PC-9 (cell line): ENCODE measurements at regions not wholly inside any gene's neighbourhood (a gene's known extent, or its start where the extent isn't known, plus 50 kb on each side); places are given as distances from the start of the nearest gene placed in this dataset.

Experiments used
- BruUV-seq: library from RNA; stranded (reverse); fragments of 400-500 nt; replicated peaks from 2 replicates; lab custom pipeline; 2021; lab: Mats Ljungman, UMichigan
- CTCF ChIA-PET: fragments of 300-600 bp; sonication (Branson Sonifier 250); formaldehyde crosslinking; loops from one replicate; lab custom pipeline; 2022; ENCODE audit warnings: antibody characterized with exemption; lab: Charles Lee
- POLR2A ChIA-PET: fragments of 300-600 bp; sonication (Branson Sonifier 250); formaldehyde crosslinking; loops from one replicate; lab custom pipeline; 2022; ENCODE audit warnings: antibody characterized with exemption; ENCODE audit not compliant: unreplicated experiment; lab: Charles Lee
- DNase-seq, 2 experiments: peaks; one replicate each; pipeline versions ENCODE4 v3.0.0 to v3.0.0-alpha.2; 2015 to 2022; ENCODE audit warnings: mixed read lengths in 1 of 2
- H2AFZ ChIP-seq: fragments of 200-600 bp; sonication (generic); 2 replicates; pipeline ENCODE4 v1.8.1; 2017; ENCODE audit warnings: antibody characterized with exemption
- H3F3A ChIP-seq: fragments of 200-600 bp; sonication (generic); 2 replicates; pipeline ENCODE4 v1.8.1; 2017; ENCODE audit warnings: antibody characterized with exemption, mild to moderate bottlenecking, low read depth; ENCODE audit not compliant: insufficient read depth
- H3K27ac ChIP-seq: fragments of 200-600 bp; sonication (generic); 2 replicates; pipeline ENCODE4 v1.6.1; 2016; ENCODE audit warnings: mixed run types
- H3K27me3 ChIP-seq: fragments of 200-600 bp; sonication (generic); 2 replicates; pipeline ENCODE4 v1.6.1; 2016; ENCODE audit warnings: low read depth, mixed run types; ENCODE audit not compliant: insufficient read depth
- H3K36me3 ChIP-seq: fragments of 200-600 bp; sonication (generic); 2 replicates; pipeline ENCODE4 v1.6.1; 2016; ENCODE audit warnings: low read depth, mixed run types
- H3K4me1 ChIP-seq: fragments of 200-600 bp; sonication (generic); replicated peaks from 2 replicates; pipeline ENCODE4 v1.6.1; 2016; ENCODE audit warnings: mixed run types; ENCODE audit not compliant: insufficient read depth
- H3K4me2 ChIP-seq: fragments of 200-600 bp; sonication (generic); 2 replicates; pipeline ENCODE4 v1.6.1; 2017; ENCODE audit warnings: mixed run types
- H3K4me3 ChIP-seq: fragments of 200-600 bp; sonication (generic); 2 replicates; pipeline ENCODE4 v1.6.1; 2016; ENCODE audit warnings: mixed run types
- H3K79me2 ChIP-seq: fragments of 200-600 bp; sonication (generic); 2 replicates; pipeline ENCODE4 v1.6.1; 2017; ENCODE audit warnings: low read depth, mixed run types
- H3K9me2 ChIP-seq: fragments of 200-600 bp; sonication (generic); 2 replicates; pipeline ENCODE4 v1.8.1; 2017; ENCODE audit warnings: mild to moderate bottlenecking; ENCODE audit not compliant: insufficient read depth
- H3K9me3 ChIP-seq: fragments of 200-600 bp; sonication (generic); 2 replicates; pipeline ENCODE4 v1.8.1; 2016; ENCODE audit warnings: low read depth; ENCODE audit not compliant: insufficient read depth
- H4K20me1 ChIP-seq: fragments of 200-600 bp; sonication (generic); 2 replicates; pipeline ENCODE4 v1.8.1; 2017; ENCODE audit not compliant: insufficient read depth
- CTCF ChIP-seq: fragments of 200-600 bp; sonication (generic); conservative IDR thresholded peaks from 2 replicates; pipeline ENCODE4 v1.6.1; 2017; ENCODE audit warnings: mixed run types, antibody characterized with exemption, mild to moderate bottlenecking, moderate library complexity
- EZH2 ChIP-seq: fragments of 200-600 bp; sonication (generic); IDR thresholded peaks from 2 replicates; pipeline ENCODE4 v1.8.0; 2017; ENCODE audit warnings: antibody characterized with exemption, low read depth
- intact Hi-C: fragments of 100-400 bp; cut with micrococcal nuclease; formaldehyde crosslinking; loops from one replicate; pipeline ENCODE4 v1.10.0; 2022; ENCODE audit not compliant: unreplicated experiment

GRCh38 chr9:88235615-88236014 lies 97.3 kb upstream of the SPATA31C2 start:
- Histone ChIP-seq H4K20me1 (no peaks in the 10 kb centered on the region), H3K79me2 (no peaks in the 10 kb centered on the region), H3K9me2 (no peaks in the 10 kb centered on the region), H2AFZ (no peak overlapping the region), H3K4me3 (no peak overlapping the region), H3K36me3 (no peaks in the 10 kb centered on the region), H3K9me3 (no peaks in the 10 kb centered on the region), H3K27me3 (no peaks in the 10 kb centered on the region), H3F3A (no peaks in the 10 kb centered on the region), H3K4me1 (no peaks in the 10 kb centered on the region), H3K4me2 (no peak overlapping the region), H3K27ac (no peak overlapping the region)
- CTCF ChIA-PET = interaction anchor here (0.6 kb wide), 1 partner anchor 686 kb away, joined by 6 read pairs; no protein-coding TSS in a partner anchor
- intact Hi-C loops = no loop called here
- POLR2A ChIA-PET = no interaction called here
- no peak for DNase-seq
- no TSS peak for BruUV-seq
- TF ChIP-seq CTCF = no peak
- no peak for TF ChIP-seq EZH2

- Histone ChIP-seq H3K4me1 (no peaks in the 10 kb centered on the region), H3F3A (no peaks in the 10 kb centered on the region), H4K20me1 (no peaks in the 10 kb centered on the region), H3K27ac (no peak overlapping the region), H3K79me2 (no peaks in the 10 kb centered on the region), H3K27me3 (no peaks in the 10 kb centered on the region), H2AFZ (no peak overlapping the region), H3K9me3 (no peaks in the 10 kb centered on the region), H3K4me2 (no peak overlapping the region), H3K36me3 (no peaks in the 10 kb centered on the region), H3K9me2 (no peaks in the 10 kb centered on the region), H3K4me3 (no peak overlapping the region)
- TF ChIP-seq CTCF = no peak
- DNase-seq = no peak
- intact Hi-C loops = no loop called here
- ChIA-PET CTCF (interaction anchor here (0.6 kb wide), 1 partner anchor 48 kb away, joined by 6 read pairs; no protein-coding TSS in a partner anchor), POLR2A (no interaction called here)
- no TSS peak for BruUV-seq
Observed at GRCh38 chr9:88234114-88234513, 95.8 kb upstream of the SPATA31C2 start.

GRCh38 chr9:88233091-88233490 lies 94.8 kb upstream of the SPATA31C2 start:
- H3K36me3 ChIP-seq = no peaks in the 10 kb centered on the region
- no peaks in the 10 kb centered on the region for H3K9me3 ChIP-seq
- CTCF ChIA-PET = no interaction called here

More at GRCh38 chr9:88233091-88233490, 94.8 kb upstream of the SPATA31C2 start:
- no TSS peak for BruUV-seq
- no peaks in the 10 kb centered on the region for H4K20me1 ChIP-seq
- DNase-seq = no peak
- H3K27me3 ChIP-seq = no peaks in the 10 kb centered on the region
- H3K79me2 ChIP-seq = no peaks in the 10 kb centered on the region
- no peak overlapping the region for H3K27ac ChIP-seq
- no peaks in the 10 kb centered on the region for H3F3A ChIP-seq
- no peak overlapping the region for H3K4me3 ChIP-seq
- H3K4me1 ChIP-seq = no peaks in the 10 kb centered on the region
- POLR2A ChIA-PET = no interaction called here
- H2AFZ ChIP-seq = no peak overlapping the region
- intact Hi-C loops = no loop called here
- H3K4me2 ChIP-seq = no peak overlapping the region
- H3K9me2 ChIP-seq = no peaks in the 10 kb centered on the region
- TF ChIP-seq EZH2 (no peak), CTCF (no peak)
